ENCODE measurements at regions not wholly inside any gene's neighbourhood (a gene's known extent, or its start where the extent isn't known, plus 50 kb on each side); places are given as distances from the start of the nearest gene placed in this dataset.

GRCh38 chr16:56097306-56097705 is 94.0 kb upstream of the GNAO1 start:
- H4K20me1 ChIP-seq (ENCODE audit: insufficient read depth), result no peaks in the 10 kb centered on the region
- H3K27me3 ChIP-seq (ENCODE audit: insufficient read depth, low read depth, low read length), result no peaks in the 10 kb centered on the region
- no peaks in the 10 kb centered on the region for H3F3A ChIP-seq (ENCODE audit: insufficient read depth, low read length, poor library complexity, severe bottlenecking)
- H3K9ac ChIP-seq (ENCODE audit: low read length), result no peak overlapping the region
- H3K9me2 ChIP-seq (ENCODE audit: insufficient read depth, low read length), result no peaks in the 10 kb centered on the region
- H3K9me3 ChIP-seq (ENCODE audit: low read length), result no peaks in the 10 kb centered on the region
- H3K4me3 ChIP-seq (ENCODE audit: low read length), result no peak overlapping the region
- no peak overlapping the region for H3K27ac ChIP-seq (ENCODE audit: low read length)
- H3K79me2 ChIP-seq (replicated peaks; ENCODE audit: insufficient read depth, low read length), result no peaks in the 10 kb centered on the region
- H2AFZ ChIP-seq (ENCODE audit: low read depth, low read length), result no peak overlapping the region
- H3K36me3 ChIP-seq (ENCODE audit: insufficient read depth, low read length), result no peaks in the 10 kb centered on the region
- H3K4me2 ChIP-seq (ENCODE audit: low read length), result no peak overlapping the region
- TF ChIP-seq TAF1 (IDR thresholded peaks at IDR 0.05; ENCODE audit: low read depth), result no peak

GRCh38 chr16:56094231-56094630 is 97.1 kb upstream of the GNAO1 start:
- Histone ChIP-seq H3K27ac (ENCODE audit: low read length) (no peak overlapping the region), H3K79me2 (replicated peaks; ENCODE audit: insufficient read depth, low read length) (no peaks in the 10 kb centered on the region), H3K9ac (ENCODE audit: low read length) (no peak overlapping the region), H3K4me3 (ENCODE audit: low read length) (no peak overlapping the region), H3K36me3 (ENCODE audit: insufficient read depth, low read length) (no peaks in the 10 kb centered on the region), H3F3A (ENCODE audit: insufficient read depth, low read length, poor library complexity, severe bottlenecking) (no peaks in the 10 kb centered on the region), H3K9me2 (ENCODE audit: insufficient read depth, low read length) (no peaks in the 10 kb centered on the region), H3K9me3 (ENCODE audit: low read length) (no peaks in the 10 kb centered on the region), H3K4me2 (ENCODE audit: low read length) (no peak overlapping the region), H3K27me3 (ENCODE audit: insufficient read depth, low read depth, low read length) (no peaks in the 10 kb centered on the region), H4K20me1 (ENCODE audit: insufficient read depth) (no peaks in the 10 kb centered on the region), H2AFZ (ENCODE audit: low read depth, low read length) (no peak overlapping the region)
- TF ChIP-seq TAF1 (IDR thresholded peaks at IDR 0.05; ENCODE audit: low read depth) (no peak), REST (IDR thresholded peaks at IDR 0.05; ENCODE audit: borderline replicate concordance) (no peak)

GRCh38 chr16:56093055-56093454 is 98.2 kb upstream of the GNAO1 start:
- no peaks in the 10 kb centered on the region for H3K9me3 ChIP-seq (ENCODE audit: low read length)
- TF ChIP-seq REST (IDR thresholded peaks at IDR 0.05; ENCODE audit: borderline replicate concordance), result no peak
- TF ChIP-seq MXI1 (conservative IDR thresholded peaks at IDR 0.05; ENCODE audit: poor library complexity, severe bottlenecking), result no peak
- no peak for TF ChIP-seq RAD21 (conservative IDR thresholded peaks at IDR 0.05)
- TF ChIP-seq CTCF (IDR thresholded peaks at IDR 0.05; ENCODE audit: poor library complexity, severe bottlenecking), result no peak
- no peak for TF ChIP-seq POLR2AphosphoS5 (IDR thresholded peaks at IDR 0.05)
- TF ChIP-seq EP300 (conservative IDR thresholded peaks at IDR 0.05; ENCODE audit: poor library complexity, severe bottlenecking), result no peak
- TF ChIP-seq EZH2 (IDR thresholded peaks at IDR 0.05; ENCODE audit: borderline replicate concordance, insufficient read depth, low read length, poor library complexity, severe bottlenecking), result no peak
- no peak for TF ChIP-seq TAF1 (IDR thresholded peaks at IDR 0.05; ENCODE audit: low read depth)
- TF ChIP-seq SMC3 (conservative IDR thresholded peaks at IDR 0.05; ENCODE audit: poor library complexity), result no peak
- no peak overlapping the region for H3K27ac ChIP-seq (ENCODE audit: low read length)
- H3K79me2 ChIP-seq (replicated peaks; ENCODE audit: insufficient read depth, low read length), result no peaks in the 10 kb centered on the region
- H3K9me2 ChIP-seq (ENCODE audit: insufficient read depth, low read length), result no peaks in the 10 kb centered on the region
- no peak overlapping the region for H3K9ac ChIP-seq (ENCODE audit: low read length)
- H4K20me1 ChIP-seq (ENCODE audit: insufficient read depth), result no peaks in the 10 kb centered on the region
- H3K27me3 ChIP-seq (ENCODE audit: insufficient read depth, low read depth, low read length), result no peaks in the 10 kb centered on the region
- H3F3A ChIP-seq (ENCODE audit: insufficient read depth, low read length, poor library complexity, severe bottlenecking), result no peaks in the 10 kb centered on the region
- H3K36me3 ChIP-seq (ENCODE audit: insufficient read depth, low read length), result no peaks in the 10 kb centered on the region
- no peak overlapping the region for H2AFZ ChIP-seq (ENCODE audit: low read depth, low read length)
- H3K4me2 ChIP-seq (ENCODE audit: low read length), result no peak overlapping the region
- H3K4me3 ChIP-seq (ENCODE audit: low read length), result no peak overlapping the region

Measured in neural cell (in vitro differentiated cells).